Stomach (tissue), 4 donors: ENCODE measurements at regions not wholly inside any gene's neighbourhood (a gene's known extent, or its start where the extent isn't known, plus 50 kb on each side); places are given as distances from the start of the nearest gene placed in this dataset.

Experiments
- CTCF ChIP-seq, 7 experiments: fragments of 450-650 bp in 4 of 7; fragments of 200-600 bp in 3 of 7; sonication (generic) in 3 of 7; IDR thresholded peaks; one replicate each; pipeline ENCODE4 v1.5.1; 2016 to 2019; ENCODE audit warnings: antibody characterized with exemption in 7 of 7, control low read depth in 2 of 7, mild to moderate bottlenecking in 1 of 7
- EP300 ChIP-seq: sonication (generic); formaldehyde crosslinking; IDR thresholded peaks from one replicate; pipeline ENCODE4 v1.6.1; 2017; ENCODE audit warnings: antibody characterized with exemption
- POLR2A ChIP-seq, 4 donors: fragments of 450-650 bp; IDR thresholded peaks; one replicate each; pipeline ENCODE4 v1.6.1; 2016; ENCODE audit warnings: antibody characterized with exemption in 4 of 4, control low read depth in 2 of 4, mild to moderate bottlenecking in 1 of 4, moderate library complexity in 1 of 4
- POLR2AphosphoS5 ChIP-seq, 3 donors: sonication (generic); formaldehyde crosslinking; IDR thresholded peaks; one replicate each; pipeline ENCODE4 v1.6.1; 2016; ENCODE audit warnings: antibody characterized with exemption in 3 of 3

GRCh38 chr3:86168512-86168911 lies 822.4 kb downstream of the VGLL3 start:
- TF ChIP-seq POLR2A (IDR thresholded peaks at IDR 0.05) (no peak), CTCF (IDR thresholded peaks at IDR 0.05) (no peak), EP300 (no peak), POLR2AphosphoS5 (IDR thresholded peaks at IDR 0.05) (no peak)
